Prostate gland (tissue), 2 donors: ENCODE measurements at regions not wholly inside any gene's neighbourhood (a gene's known extent, or its start where the extent isn't known, plus 50 kb on each side); places are given as distances from the start of the nearest gene placed in this dataset.
"Not testable (repeated sequence)": the region's sequence is repeated elsewhere in the genome, so short reads cannot be mapped to it uniquely, and the experiment has no call there.

Experiments used
- CTCF ChIP-seq, 4 experiments: fragments of 200-600 bp in 2 of 4; fragments of 450-650 bp in 2 of 4; sonication (generic) in 2 of 4; IDR thresholded peaks; 1 replicate in 3 of 4; 2 replicates in 1 of 4; pipeline ENCODE4 v1.5.1; 2016 to 2019; ENCODE audit warnings: antibody characterized with exemption in 4 of 4, mild to moderate bottlenecking in 2 of 4, moderate library complexity in 2 of 4
- POLR2A ChIP-seq: fragments of 450-650 bp; IDR thresholded peaks from one replicate; pipeline ENCODE4 v1.6.1; 2016; ENCODE audit warnings: antibody characterized with exemption, mild to moderate bottlenecking
- POLR2AphosphoS5 ChIP-seq: sonication (generic); formaldehyde crosslinking; IDR thresholded peaks from one replicate; pipeline ENCODE4 v1.6.1; 2017; ENCODE audit warnings: antibody characterized with exemption

GRCh38 chr6:144507772-144508312 is 222.7 kb downstream of the UTRN start:
- not testable (repeated sequence) for TF ChIP-seq CTCF (IDR thresholded peaks at IDR 0.05); POLR2A; POLR2AphosphoS5
